GM23338 (cell line): ENCODE measurements at regions not wholly inside any gene's neighbourhood (a gene's known extent, or its start where the extent isn't known, plus 50 kb on each side); places are given as distances from the start of the nearest gene placed in this dataset.

Experiments used
- ATAC-seq: fragments of 200-7000 bp; cut with Tn5 transposase; 3 replicates; pipeline ENCODE4 v1.9.1; 2020
- DNase-seq: peaks from one replicate; pipeline ENCODE4 v3.0.0-alpha.2; 2015; ENCODE audit warnings: low spot score
- H2AFZ ChIP-seq: fragments of 200-600 bp; sonication (generic); 2 replicates; pipeline ENCODE4 v1.8.0; 2016; ENCODE audit warnings: antibody characterized with exemption, mild to moderate bottlenecking, moderate library complexity
- H3F3A ChIP-seq: fragments of 200-600 bp; sonication (generic); replicated peaks from 2 replicates; pipeline ENCODE4 v1.8.0; 2017; ENCODE audit warnings: antibody characterized with exemption, mixed run types, low read depth
- H3K27ac ChIP-seq: fragments of 200-600 bp; sonication (generic); 2 replicates; pipeline ENCODE4 v1.6.1; 2016; ENCODE audit warnings: low read depth
- H3K27me3 ChIP-seq: fragments of 200-600 bp; sonication (generic); 2 replicates; pipeline ENCODE4 v1.8.0; 2016; ENCODE audit warnings: mild to moderate bottlenecking, mixed run types, moderate library complexity; ENCODE audit not compliant: insufficient read depth
- H3K36me3 ChIP-seq: fragments of 200-600 bp; sonication (generic); 2 replicates; pipeline ENCODE4 v1.8.0; 2016; ENCODE audit warnings: mild to moderate bottlenecking; ENCODE audit not compliant: insufficient read depth
- H3K4me1 ChIP-seq: fragments of 200-600 bp; sonication (generic); 2 replicates; pipeline ENCODE4 v1.8.0; 2016; ENCODE audit warnings: mild to moderate bottlenecking, moderate library complexity; ENCODE audit not compliant: insufficient read depth
- H3K4me2 ChIP-seq: fragments of 200-600 bp; sonication (generic); 2 replicates; pipeline ENCODE4 v1.7.1; 2017; ENCODE audit warnings: mixed run types
- H3K4me3 ChIP-seq: fragments of 200-600 bp; sonication (generic); 2 replicates; pipeline ENCODE4 v1.6.1; 2016; ENCODE audit warnings: mixed run types
- H3K79me2 ChIP-seq: fragments of 200-600 bp; sonication (generic); replicated peaks from 2 replicates; pipeline ENCODE4 v1.8.0; 2017; ENCODE audit warnings: mild to moderate bottlenecking; ENCODE audit not compliant: insufficient read depth
- H3K9me2 ChIP-seq: fragments of 200-600 bp; sonication (generic); 2 replicates; pipeline ENCODE4 v1.8.0; 2017; ENCODE audit not compliant: insufficient read depth
- H4K20me1 ChIP-seq: fragments of 200-600 bp; sonication (generic); replicated peaks from 2 replicates; pipeline ENCODE4 v1.8.0; 2017; ENCODE audit warnings: mild to moderate bottlenecking; ENCODE audit not compliant: insufficient read depth
- H3K27ac Mint-ChIP-seq: 2 replicates; pipeline ENCODE4 v1.8.0; 2020; ENCODE audit warnings: inconsistent platforms, mild to moderate bottlenecking, moderate library complexity, mixed read lengths
- H3K27me3 Mint-ChIP-seq: 3 replicates; pipeline ENCODE4 v1.8.0; 2022; ENCODE audit warnings: low read depth, mild to moderate bottlenecking, moderate library complexity, mixed read lengths, inconsistent platforms; ENCODE audit not compliant: insufficient read depth, poor library complexity
- H3K36me3 Mint-ChIP-seq: 3 replicates; pipeline ENCODE4 v1.8.0; 2021; ENCODE audit warnings: low read depth, mild to moderate bottlenecking, inconsistent platforms, moderate library complexity, mixed read lengths
- H3K4me1 Mint-ChIP-seq: 3 replicates; pipeline ENCODE4 v1.8.0; 2020; ENCODE audit warnings: mild to moderate bottlenecking, inconsistent platforms, mixed read lengths
- H3K4me3 Mint-ChIP-seq: 3 replicates; pipeline ENCODE4 v1.8.0; 2021; ENCODE audit warnings: moderate library complexity, mild to moderate bottlenecking, inconsistent platforms, mixed read lengths
- H3K9me3 Mint-ChIP-seq: 3 replicates; pipeline ENCODE4 v1.8.0; 2020; ENCODE audit warnings: moderate library complexity, mild to moderate bottlenecking, inconsistent platforms, mixed read lengths
- CREB1 ChIP-seq: fragments of 250-450 bp; sonication (Bioruptor Pico); IDR thresholded peaks from 2 replicates; pipeline ENCODE4 v1.5.0; 2020; ENCODE audit warnings: low read depth, mild to moderate bottlenecking, moderate library complexity
- EZH2 ChIP-seq: fragments of 200-600 bp; sonication (generic); IDR thresholded peaks from one replicate; pipeline ENCODE4 v1.8.0; 2017; ENCODE audit warnings: antibody characterized with exemption, mild to moderate bottlenecking, low read depth; ENCODE audit not compliant: unreplicated experiment
- EZH2phosphoT487 ChIP-seq: fragments of 200-600 bp; sonication (generic); IDR thresholded peaks from one replicate; pipeline ENCODE4 v1.8.1; 2018; ENCODE audit warnings: antibody characterized with exemption; ENCODE audit not compliant: unreplicated experiment
- JUNB ChIP-seq: IDR thresholded peaks from one replicate; pipeline ENCODE4 v1.6.1; 2016; ENCODE audit warnings: antibody characterized with exemption; ENCODE audit not compliant: unreplicated experiment
- NANOG ChIP-seq: IDR thresholded peaks from 2 replicates; pipeline ENCODE4 v1.6.1; 2016; ENCODE audit warnings: antibody characterized with exemption, borderline replicate concordance
- POLR2AphosphoS5 ChIP-seq: IDR thresholded peaks from 2 replicates; pipeline ENCODE4 v1.6.1; 2016; ENCODE audit warnings: antibody characterized with exemption, low read depth
- REST ChIP-seq: IDR thresholded peaks from one replicate; pipeline ENCODE4 v1.6.1; 2018; ENCODE audit warnings: antibody characterized with exemption; ENCODE audit not compliant: unreplicated experiment
- STAT1 ChIP-seq: IDR thresholded peaks from one replicate; pipeline ENCODE4 v1.6.1; 2016; ENCODE audit warnings: antibody characterized with exemption; ENCODE audit not compliant: unreplicated experiment
- ZNF114 ChIP-seq: fragments of 250-450 bp; sonication (Bioruptor Pico); IDR thresholded peaks from 2 replicates; pipeline ENCODE4 v1.5.0; 2020; ENCODE audit warnings: mild to moderate bottlenecking, moderate library complexity
- ZNF331 ChIP-seq: fragments of 250-450 bp; sonication (Bioruptor Pico); IDR thresholded peaks from 2 replicates; pipeline ENCODE4 v1.5.0; 2020; ENCODE audit warnings: low read depth, mild to moderate bottlenecking, moderate library complexity
- TF ChIP-seq, protein P1 (sequence below), 2 experiments: fragments of 200-600 bp in 1 of 2; sonication (generic) in 1 of 2; conservative IDR thresholded peaks; 2 replicates each; pipeline versions ENCODE4 v1.5.1 to v1.6.1; 2016 to 2017; ENCODE audit warnings: antibody characterized with exemption in 2 of 2, low read depth in 2 of 2, mild to moderate bottlenecking in 2 of 2, moderate library complexity in 1 of 2
- TF ChIP-seq, protein P2 (sequence below): IDR thresholded peaks from 2 replicates; pipeline ENCODE4 v1.6.1; 2016; ENCODE audit warnings: antibody characterized with exemption

DNA sequence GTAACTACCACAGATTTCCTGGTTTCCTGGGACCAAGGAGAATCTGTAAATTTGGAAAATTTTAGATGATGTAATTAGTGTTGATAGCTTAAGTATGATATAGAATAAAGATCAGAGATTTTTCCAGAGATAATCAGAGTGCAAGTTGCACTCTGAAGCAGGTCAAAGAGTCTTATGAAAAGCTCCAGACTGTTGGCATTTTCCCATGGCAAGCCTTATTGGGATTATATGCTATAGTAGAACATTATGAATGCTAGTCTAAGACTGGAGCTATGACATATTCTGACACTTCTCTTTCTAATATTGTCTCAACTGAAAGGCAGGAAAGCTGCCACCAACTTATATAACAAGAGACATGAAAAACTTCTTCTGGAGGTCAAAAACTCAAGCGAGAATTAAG lies 1638.3 kb upstream of the LRRTM1 start:
- Histone ChIP-seq H3K4me3 (no peak overlapping the region), H3F3A (no peaks in the 10 kb centered on the region), H4K20me1 (no peaks in the 10 kb centered on the region), H3K79me2 (no peaks in the 10 kb centered on the region), H3K9me2 (no peaks in the 10 kb centered on the region), H3K4me1 (peaks cover 6% of the 10 kb centered on the region; the same call in 1 of the 2 replicates), H2AFZ (no peak overlapping the region; the same call in 1 of the 2 replicates), H3K27ac (no peak overlapping the region), H3K4me2 (no peak overlapping the region), H3K36me3 (no peaks in the 10 kb centered on the region), H3K27me3 (no peaks in the 10 kb centered on the region)
- Mint-ChIP-seq H3K36me3 (no peaks in the 10 kb centered on the region; the same call in 2 of the 3 replicates), H3K27me3 (peaks cover 2% of the 10 kb centered on the region), H3K27ac (no peak overlapping the region), H3K9me3 (peaks cover 9% of the 10 kb centered on the region; the same call in 2 of the 3 replicates), H3K4me3 (no peak overlapping the region), H3K4me1 (peaks cover 3% of the 10 kb centered on the region; the same call in 1 of the 3 replicates)
- no peak for ATAC-seq
- no peak for TF ChIP-seq EZH2phosphoT487
- TF ChIP-seq, protein P1, sequence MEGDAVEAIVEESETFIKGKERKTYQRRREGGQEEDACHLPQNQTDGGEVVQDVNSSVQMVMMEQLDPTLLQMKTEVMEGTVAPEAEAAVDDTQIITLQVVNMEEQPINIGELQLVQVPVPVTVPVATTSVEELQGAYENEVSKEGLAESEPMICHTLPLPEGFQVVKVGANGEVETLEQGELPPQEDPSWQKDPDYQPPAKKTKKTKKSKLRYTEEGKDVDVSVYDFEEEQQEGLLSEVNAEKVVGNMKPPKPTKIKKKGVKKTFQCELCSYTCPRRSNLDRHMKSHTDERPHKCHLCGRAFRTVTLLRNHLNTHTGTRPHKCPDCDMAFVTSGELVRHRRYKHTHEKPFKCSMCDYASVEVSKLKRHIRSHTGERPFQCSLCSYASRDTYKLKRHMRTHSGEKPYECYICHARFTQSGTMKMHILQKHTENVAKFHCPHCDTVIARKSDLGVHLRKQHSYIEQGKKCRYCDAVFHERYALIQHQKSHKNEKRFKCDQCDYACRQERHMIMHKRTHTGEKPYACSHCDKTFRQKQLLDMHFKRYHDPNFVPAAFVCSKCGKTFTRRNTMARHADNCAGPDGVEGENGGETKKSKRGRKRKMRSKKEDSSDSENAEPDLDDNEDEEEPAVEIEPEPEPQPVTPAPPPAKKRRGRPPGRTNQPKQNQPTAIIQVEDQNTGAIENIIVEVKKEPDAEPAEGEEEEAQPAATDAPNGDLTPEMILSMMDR (conservative IDR thresholded peaks at IDR 0.05; ENCODE audit: low read depth in 2 of 2) = no peak
- no peak for DNase-seq

DNA sequence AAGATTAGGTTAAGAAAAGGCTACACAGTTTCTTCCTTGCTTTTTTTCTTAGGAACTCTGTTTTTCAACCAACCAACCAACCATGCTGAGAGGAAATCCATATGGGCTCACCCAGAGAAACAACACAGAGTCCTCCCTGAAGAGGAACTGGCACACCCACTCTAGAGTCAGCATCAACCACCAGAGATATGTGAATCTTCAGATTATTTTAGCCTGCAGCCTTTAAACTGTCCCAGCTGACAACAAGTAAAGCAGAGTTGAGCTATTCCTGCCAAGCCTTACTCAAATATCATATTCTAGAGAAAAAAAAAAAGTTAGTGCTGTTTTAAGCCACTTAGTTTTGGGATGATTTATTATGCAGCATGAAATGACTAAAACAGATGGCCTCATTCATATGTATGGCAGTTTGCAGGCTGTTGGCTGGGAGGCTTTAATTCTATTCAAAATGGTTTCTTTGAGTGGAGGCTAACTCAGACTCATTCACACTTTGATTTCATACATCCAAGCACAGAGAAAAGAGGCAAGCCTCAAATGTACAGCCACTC lies 1637.7 kb upstream of the LRRTM1 start:
- Histone ChIP-seq H3K27me3 (no peaks in the 10 kb centered on the region), H3F3A (no peaks in the 10 kb centered on the region), H3K4me2 (no peak overlapping the region), H3K79me2 (no peaks in the 10 kb centered on the region), H3K36me3 (no peaks in the 10 kb centered on the region), H2AFZ (peak overlapping the region; percentile 65), H4K20me1 (no peaks in the 10 kb centered on the region), H3K27ac (no peak overlapping the region), H3K4me1 (peaks cover 6% of the 10 kb centered on the region; the same call in 1 of the 2 replicates), H3K9me2 (no peaks in the 10 kb centered on the region), H3K4me3 (no peak overlapping the region)
- H3K4me3 Mint-ChIP-seq = no peak overlapping the region
- H3K27ac Mint-ChIP-seq = no peak overlapping the region
- peaks cover 9% of the 10 kb centered on the region; the same call in 2 of the 3 replicates for H3K9me3 Mint-ChIP-seq
- no peak for DNase-seq
- H3K36me3 Mint-ChIP-seq = no peaks in the 10 kb centered on the region; the same call in 2 of the 3 replicates
- peaks cover 2% of the 10 kb centered on the region for H3K27me3 Mint-ChIP-seq
- no peak for ATAC-seq
- peaks cover 3% of the 10 kb centered on the region; the same call in 1 of the 3 replicates for H3K4me1 Mint-ChIP-seq
- TF ChIP-seq JUNB = no peak
- no peak for TF ChIP-seq ZNF331 (CRISPR knock-in tag)
- no peak for TF ChIP-seq EZH2phosphoT487
- TF ChIP-seq REST = no peak
- TF ChIP-seq POLR2AphosphoS5 = no peak
- no peak for TF ChIP-seq ZNF114 (CRISPR knock-in tag)
- TF ChIP-seq STAT1 = no peak
- no peak for TF ChIP-seq EZH2
- TF ChIP-seq CREB1 = no peak
- TF ChIP-seq, protein P2, sequence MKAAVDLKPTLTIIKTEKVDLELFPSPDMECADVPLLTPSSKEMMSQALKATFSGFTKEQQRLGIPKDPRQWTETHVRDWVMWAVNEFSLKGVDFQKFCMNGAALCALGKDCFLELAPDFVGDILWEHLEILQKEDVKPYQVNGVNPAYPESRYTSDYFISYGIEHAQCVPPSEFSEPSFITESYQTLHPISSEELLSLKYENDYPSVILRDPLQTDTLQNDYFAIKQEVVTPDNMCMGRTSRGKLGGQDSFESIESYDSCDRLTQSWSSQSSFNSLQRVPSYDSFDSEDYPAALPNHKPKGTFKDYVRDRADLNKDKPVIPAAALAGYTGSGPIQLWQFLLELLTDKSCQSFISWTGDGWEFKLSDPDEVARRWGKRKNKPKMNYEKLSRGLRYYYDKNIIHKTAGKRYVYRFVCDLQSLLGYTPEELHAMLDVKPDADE = no peak
- TF ChIP-seq NANOG = no peak
